Common myeloid progenitor, CD34-positive (primary cell): ENCODE measurements at regions not wholly inside any gene's neighbourhood (a gene's known extent, or its start where the extent isn't known, plus 50 kb on each side); places are given as distances from the start of the nearest gene placed in this dataset.

Source experiments
- CTCF ChIA-PET: fragments of 350-600 bp; sonication (Branson Sonifier 250); formaldehyde crosslinking; loops from one replicate; lab custom pipeline; 2021; ENCODE audit warnings: antibody characterized with exemption; lab: Charles Lee
- POLR2A ChIA-PET: fragments of 350-600 bp; sonication (Branson Sonifier 250); formaldehyde crosslinking; loops from one replicate; lab custom pipeline; 2021; ENCODE audit warnings: antibody characterized with exemption; lab: Charles Lee
- DNase-seq, 3 donors: peaks; one replicate each; pipeline versions ENCODE4 v3.0.0 to v3.0.0-alpha.2; 2013
- H3K27ac ChIP-seq, 2 experiments: 1 replicate in 1 of 2; 2 replicates in 1 of 2; pipeline ENCODE4 v1.7.0; 2013; ENCODE audit warnings: inconsistent platforms in 2 of 2, low read length in 2 of 2, mild to moderate bottlenecking in 2 of 2, low read depth in 1 of 2, moderate library complexity in 1 of 2; ENCODE audit not compliant: severe bottlenecking in 2 of 2, insufficient read depth in 1 of 2, poor library complexity in 1 of 2
- H3K27me3 ChIP-seq, 5 experiments: replicated peaks in 2 of 5; 1 replicate in 3 of 5; 2 replicates in 2 of 5; pipeline versions ENCODE4 v1.6.1 to v1.7.0; 2013; ENCODE audit warnings: low read length in 4 of 5, mild to moderate bottlenecking in 2 of 5, moderate library complexity in 2 of 5, inconsistent platforms in 1 of 5; ENCODE audit not compliant: insufficient read depth in 5 of 5, control insufficient read depth in 4 of 5
- H3K36me3 ChIP-seq, 4 experiments: 1 replicate in 2 of 4; 2 replicates in 2 of 4; pipeline versions ENCODE4 v1.6.1 to v1.7.0; 2013; ENCODE audit warnings: low read length in 3 of 4, control low read depth in 1 of 4, mild to moderate bottlenecking in 1 of 4; ENCODE audit not compliant: control insufficient read depth in 4 of 4, insufficient read depth in 4 of 4
- H3K4me1 ChIP-seq, 4 experiments: 1 replicate in 3 of 4; 2 replicates in 1 of 4; pipeline versions ENCODE4 v1.6.1 to v1.7.1; 2013; ENCODE audit warnings: low read length in 3 of 4, mild to moderate bottlenecking in 3 of 4, control low read depth in 1 of 4, inconsistent platforms in 1 of 4, moderate library complexity in 1 of 4; ENCODE audit not compliant: control insufficient read depth in 4 of 4, insufficient read depth in 4 of 4; ENCODE audit errors: control extremely low read depth in 1 of 4
- H3K4me3 ChIP-seq, 7 experiments: 1 replicate in 4 of 7; 2 replicates in 3 of 7; pipeline versions ENCODE4 v1.5.1 to v1.7.0; 2013; ENCODE audit warnings: mild to moderate bottlenecking in 7 of 7, low read length in 6 of 7, moderate library complexity in 6 of 7, inconsistent platforms in 2 of 7, low read depth in 2 of 7, control low read depth in 1 of 7; ENCODE audit not compliant: insufficient read depth in 4 of 7, control insufficient read depth in 1 of 7; ENCODE audit errors: extremely low read depth in 1 of 7
- H3K9me3 ChIP-seq, 5 experiments: 1 replicate in 4 of 5; 2 replicates in 1 of 5; pipeline versions ENCODE4 v1.6.1 to v1.7.1; 2013; ENCODE audit warnings: low read length in 4 of 5, mild to moderate bottlenecking in 2 of 5, inconsistent platforms in 1 of 5, low read depth in 1 of 5, moderate library complexity in 1 of 5; ENCODE audit not compliant: control insufficient read depth in 4 of 5, insufficient read depth in 2 of 5; ENCODE audit errors: control extremely low read depth in 1 of 5
- WGBS: methylation state at CpG from one replicate; pipeline ENCODE4 v1.1.5; 2013; ENCODE audit not compliant: insufficient coverage; 5-methylcytosine and 5-hydroxymethylcytosine counted together

GRCh38 chr6:113620386-113620785, 236.8 kb upstream of the MARCKS start:
- ChIA-PET POLR2A (no interaction called here), CTCF (interaction anchor here (0.8 kb wide), 2 partner anchors 12 to 41 kb away, joined by 3 to 4 read pairs; no protein-coding TSS in a partner anchor)
- no peak overlapping the region for H3K27ac ChIP-seq
- H3K27me3 ChIP-seq = no peaks in the 10 kb centered on the region
- peaks cover 0 to 2% (median 0%) of the 10 kb centered on the region in 5 experiments for H3K9me3 ChIP-seq
- peaks cover 0 to 13% (median 7%) of the 10 kb centered on the region in 4 experiments for H3K4me1 ChIP-seq
- peak overlapping the region in 1 of 7 experiments; percentile 17 for H3K4me3 ChIP-seq
- peak in 2 of 3 donors; percentile 34 to 39 for DNase-seq
- WGBS = 23% methylated on average over 2 of the region's 2 CpGs
- no peaks in the 10 kb centered on the region for H3K36me3 ChIP-seq

- Histone ChIP-seq H3K4me3 (no peak overlapping the region), H3K27me3 (no peaks in the 10 kb centered on the region), H3K36me3 (no peaks in the 10 kb centered on the region), H3K4me1 (peaks cover 0 to 13% (median 7%) of the 10 kb centered on the region in 4 experiments), H3K9me3 (peaks cover 0 to 2% (median 0%) of the 10 kb centered on the region in 5 experiments), H3K27ac (no peak overlapping the region)
- CTCF ChIA-PET = no interaction called here
- POLR2A ChIA-PET = no interaction called here
- 93% methylated on average over 5 of the region's 5 CpGs for WGBS
- no peak for DNase-seq
Observed at GRCh38 chr6:113622254-113622653, 234.9 kb upstream of the MARCKS start.

- Histone ChIP-seq H3K9me3 (peaks cover 0 to 2% (median 0%) of the 10 kb centered on the region in 5 experiments), H3K27me3 (no peaks in the 10 kb centered on the region), H3K4me1 (peaks cover 0 to 13% (median 7%) of the 10 kb centered on the region in 4 experiments), H3K4me3 (no peak overlapping the region), H3K27ac (no peak overlapping the region), H3K36me3 (no peaks in the 10 kb centered on the region)
- ChIA-PET POLR2A (no interaction called here), CTCF (no interaction called here)
- DNase-seq = no peak
Observed at GRCh38 chr6:113623129-113623528, 234.0 kb upstream of the MARCKS start.

- no peak for DNase-seq
- WGBS = no CpG with 5 or more reads among the region's 3 CpGs
- no peak overlapping the region for H3K27ac ChIP-seq
- H3K36me3 ChIP-seq = no peaks in the 10 kb centered on the region
- no peaks in the 10 kb centered on the region for H3K9me3 ChIP-seq
- peaks cover 3 to 17% (median 5%) of the 10 kb centered on the region in 4 experiments for H3K4me1 ChIP-seq
- POLR2A ChIA-PET = no interaction called here
- CTCF ChIA-PET = interaction anchor here (1.0 kb wide), 1 partner anchor 12 kb away, joined by 3 read pairs; no protein-coding TSS in a partner anchor
- H3K27me3 ChIP-seq = no peaks in the 10 kb centered on the region
- no peak overlapping the region for H3K4me3 ChIP-seq
Observed at GRCh38 chr6:113625850-113626249, 231.3 kb upstream of the MARCKS start.

- H3K36me3 ChIP-seq = no peaks in the 10 kb centered on the region
- ChIA-PET CTCF (no interaction called here), POLR2A (no interaction called here)
- H3K27ac ChIP-seq = no peak overlapping the region
- H3K4me1 ChIP-seq = peaks cover 8 to 23% (median 9%) of the 10 kb centered on the region in 4 experiments
- H3K4me3 ChIP-seq = no peak overlapping the region
- H3K27me3 ChIP-seq = no peaks in the 10 kb centered on the region
- H3K9me3 ChIP-seq = no peaks in the 10 kb centered on the region
- 100% methylated on average over 1 of the region's 1 CpG for WGBS
- no peak for DNase-seq
Observed at GRCh38 chr6:113626475-113626874, 230.7 kb upstream of the MARCKS start.

GRCh38 chr6:113627480-113627879, 229.7 kb upstream of the MARCKS start:
- 100% methylated on average over 2 of the region's 2 CpGs for WGBS
- ChIA-PET CTCF (no interaction called here), POLR2A (no interaction called here)
- DNase-seq = no peak
- Histone ChIP-seq H3K9me3 (no peaks in the 10 kb centered on the region), H3K36me3 (no peaks in the 10 kb centered on the region), H3K27me3 (no peaks in the 10 kb centered on the region), H3K27ac (no peak overlapping the region), H3K4me1 (peaks cover 10 to 32% (median 16%) of the 10 kb centered on the region in 4 experiments), H3K4me3 (no peak overlapping the region)

- H3K36me3 ChIP-seq = no peaks in the 10 kb centered on the region
- no peak overlapping the region for H3K4me3 ChIP-seq
- DNase-seq = no peak
- H3K27ac ChIP-seq = no peak overlapping the region
- ChIA-PET CTCF (no interaction called here), POLR2A (no interaction called here)
- H3K4me1 ChIP-seq = peaks cover 11 to 42% (median 19%) of the 10 kb centered on the region in 4 experiments
- H3K9me3 ChIP-seq = no peaks in the 10 kb centered on the region
- H3K27me3 ChIP-seq = no peaks in the 10 kb centered on the region
Observed at GRCh38 chr6:113629256-113629655, 227.9 kb upstream of the MARCKS start.
